K562 (cell line): ENCODE measurements at regions not wholly inside any gene's neighbourhood (a gene's known extent, or its start where the extent isn't known, plus 50 kb on each side); places are given as distances from the start of the nearest gene placed in this dataset.

ENCODE experiments used
- ATAC-seq: fragments of 200-7000 bp; cut with Tn5 transposase; 3 replicates; pipeline ENCODE4 v1.9.1; 2020; ENCODE audit warnings: moderate library complexity
- BruUV-seq: library from RNA; stranded (reverse); fragments of 400-500 nt; replicated peaks from 2 replicates; lab custom pipeline; 2021; lab: Mats Ljungman, UMichigan
- CTCF ChIA-PET: fragments of 300-600 bp; formaldehyde crosslinking; extraction: SDS; loops from one replicate; lab custom pipeline; 2021; ENCODE audit warnings: low intra/inter-chr PET ratio; lab: Yijun Ruan, JAX
- POLR2A ChIA-PET: fragments of 300-600, 350-650 bp; sonication (Branson Sonifier 250); formaldehyde crosslinking; extraction: SDS; loops from one replicate; lab custom pipeline; 2021; ENCODE audit warnings: antibody characterized with exemption, inconsistent platforms; lab: Yijun Ruan, JAX
- DNase-seq, 4 experiments: peaks; one replicate each; pipeline versions ENCODE4 v3.0.0 to v3.0.0-alpha.2; 2011 to 2018; ENCODE audit warnings: low spot score in 3 of 4, mixed read lengths in 3 of 4; ENCODE audit errors: extremely low read depth in 1 of 4
- FAIRE-seq: peaks from 2 replicates; lab custom pipeline; 2011; peaks lifted over from hg19 to GRCh38; lab: Jason Lieb, UNC
- H2AFZ ChIP-seq: 2 replicates; pipeline ENCODE4 v1.6.0; 2011; ENCODE audit warnings: low read depth, low read length, control low read depth, inconsistent platforms
- H3K27ac ChIP-seq: fragments of 200-600 bp; 3 replicates; pipeline ENCODE4 v1.8.0; 2011; ENCODE audit warnings: low read depth, mild to moderate bottlenecking, control low read depth, inconsistent platforms, low read length, moderate library complexity, mixed read lengths; ENCODE audit errors: extremely low read depth
- H3K27me3 ChIP-seq, 2 experiments: fragments of 300-600 bp in 1 of 2; 2 replicates in 1 of 2; 3 replicates in 1 of 2; pipeline versions ENCODE4 v1.6.0 to v1.8.0; 2011; ENCODE audit warnings: inconsistent platforms in 2 of 2, low read length in 2 of 2, mild to moderate bottlenecking in 1 of 2, mixed read lengths in 1 of 2, moderate library complexity in 1 of 2; ENCODE audit not compliant: control insufficient read depth in 2 of 2, insufficient read depth in 2 of 2
- H3K36me3 ChIP-seq: fragments of 300-600 bp; 3 replicates; pipeline ENCODE4 v1.8.0; 2011; ENCODE audit warnings: mild to moderate bottlenecking, low read length, inconsistent platforms; ENCODE audit not compliant: control insufficient read depth, insufficient read depth
- H3K4me1 ChIP-seq, 2 experiments: fragments of 200-600 bp in 1 of 2; replicated peaks in 1 of 2; 2 replicates in 1 of 2; 3 replicates in 1 of 2; pipeline versions ENCODE4 v1.5.1 to v1.8.0; 2011; ENCODE audit warnings: inconsistent platforms in 2 of 2, low read length in 2 of 2, mild to moderate bottlenecking in 1 of 2, mixed read lengths in 1 of 2, moderate library complexity in 1 of 2; ENCODE audit not compliant: control insufficient read depth in 2 of 2, insufficient read depth in 2 of 2
- H3K4me2 ChIP-seq: 2 replicates; pipeline ENCODE4 v1.6.1; 2011; ENCODE audit warnings: low read length, control low read depth, inconsistent platforms, mixed read lengths; ENCODE audit not compliant: insufficient read depth
- H3K4me3 ChIP-seq: fragments of 200-600 bp; sonication (generic), shearing (Covaris generic); 2 replicates; pipeline ENCODE4 v1.5.1; 2016; ENCODE audit warnings: control low read depth, inconsistent platforms
- H3K79me2 ChIP-seq: fragments of 200-600 bp; 3 replicates; pipeline ENCODE4 v1.8.0; 2011; ENCODE audit warnings: low read length, inconsistent platforms; ENCODE audit not compliant: control insufficient read depth, insufficient read depth
- H3K9ac ChIP-seq, 2 experiments: 2 replicates each; pipeline versions ENCODE4 v1.6.0 to v1.6.1; 2011; ENCODE audit warnings: low read depth in 2 of 2, low read length in 2 of 2, control low read depth in 1 of 2, inconsistent platforms in 1 of 2, mild to moderate bottlenecking in 1 of 2, mixed read lengths in 1 of 2; ENCODE audit not compliant: insufficient read depth in 1 of 2
- H3K9me1 ChIP-seq: one replicate; pipeline ENCODE4 v1.6.0; 2011; ENCODE audit warnings: inconsistent platforms, mild to moderate bottlenecking, low read length, moderate library complexity; ENCODE audit not compliant: control insufficient read depth, insufficient read depth
- H3K9me3 ChIP-seq: replicated peaks from 2 replicates; pipeline ENCODE4 v1.5.1; 2011; ENCODE audit warnings: low read depth, low read length, inconsistent platforms; ENCODE audit not compliant: control insufficient read depth, insufficient read depth
- H4K20me1 ChIP-seq: replicated peaks from 2 replicates; pipeline ENCODE4 v1.6.1; 2011; ENCODE audit warnings: low read length, inconsistent platforms, mixed read lengths; ENCODE audit not compliant: control insufficient read depth, insufficient read depth
- KHSRP ChIP-seq: fragments of 450-650 bp; IDR thresholded peaks from 2 replicates; pipeline ENCODE4 v1.6.1; 2017
- RFX5 ChIP-seq: IDR thresholded peaks from 2 replicates; pipeline ENCODE4 v1.6.1; 2011; ENCODE audit warnings: low read depth, mild to moderate bottlenecking, improper control_type of control experiment, low read length
- SMARCB1 ChIP-seq: IDR thresholded peaks from 2 replicates; pipeline ENCODE4 v1.6.1; 2011; ENCODE audit warnings: improper control_type of control experiment, low read depth; ENCODE audit not compliant: insufficient read length
- STAT5A ChIP-seq: IDR thresholded peaks from 2 replicates; pipeline ENCODE4 v1.6.1; 2012; ENCODE audit warnings: low read length, inconsistent platforms, borderline replicate concordance
- ZEB2 ChIP-seq: fragments of 450-650 bp; IDR thresholded peaks from 2 replicates; pipeline ENCODE4 v1.6.1; 2016
- ZNF217 ChIP-seq: sonication (generic); formaldehyde crosslinking; IDR thresholded peaks from 2 replicates; pipeline ENCODE4 v1.8.0; 2022; ENCODE audit warnings: mild to moderate bottlenecking, missing genetic modification reagents
- ZNF3 ChIP-seq: fragments of 250-450 bp; sonication (Bioruptor Pico); IDR thresholded peaks from 2 replicates; pipeline ENCODE4 v1.5.0; 2021; ENCODE audit warnings: mild to moderate bottlenecking, moderate library complexity
- ZNF384 ChIP-seq: IDR thresholded peaks from 2 replicates; pipeline ENCODE4 v1.6.1; 2012; ENCODE audit warnings: low read depth, low read length, improper control_type of control experiment
- WGBS: fragments of 100-300 bp; shearing (Covaris generic); methylation state at CpG from one replicate; pipeline ENCODE4 v1.1.6; 2016; ENCODE audit warnings: low coverage, mixed read lengths; ENCODE audit not compliant: insufficient coverage; ENCODE audit errors: missing lambda C conversion rate; 5-methylcytosine and 5-hydroxymethylcytosine counted together
- in situ Hi-C: fragments of 300-500 bp; cut with MboI; formaldehyde crosslinking; loops from 4 replicates; pipeline ENCODE4 v1.15.0; 2018; ENCODE audit warnings: inconsistent platforms, mixed read lengths
- intact Hi-C: fragments of 100-400 bp; cut with micrococcal nuclease; formaldehyde crosslinking; loops from 2 replicates; pipeline ENCODE4 v1.14.2; 2022
- TF ChIP-seq, protein P1 (sequence below): IDR thresholded peaks from 2 replicates; pipeline ENCODE4 v1.6.1; 2012; ENCODE audit warnings: low read depth, low read length, improper control_type of control experiment, borderline replicate concordance
- TF ChIP-seq, protein P2 (sequence below), 2 experiments: fragments of 150-350 bp in 1 of 2; IDR thresholded peaks; 2 replicates each; pipeline ENCODE4 v1.6.1; 2012 to 2016; ENCODE audit warnings: low read depth in 2 of 2, low read length in 2 of 2, mild to moderate bottlenecking in 1 of 2, moderate library complexity in 1 of 2
- TF ChIP-seq, protein P3 (sequence below), 2 experiments: IDR thresholded peaks in 1 of 2; conservative IDR thresholded peaks in 1 of 2; 2 replicates each; pipeline ENCODE4 v1.6.1; 2016; ENCODE audit warnings: low read depth in 2 of 2, mild to moderate bottlenecking in 1 of 2, missing compliant biosample characterization in 1 of 2, missing genetic modification characterization in 1 of 2, moderate library complexity in 1 of 2
- TF ChIP-seq, protein P4 (sequence below): fragments of 450-650 bp; IDR thresholded peaks from 2 replicates; pipeline ENCODE4 v1.6.1; 2018; ENCODE audit warnings: mild to moderate bottlenecking, low read depth; ENCODE audit not compliant: partially characterized antibody

DNA sequence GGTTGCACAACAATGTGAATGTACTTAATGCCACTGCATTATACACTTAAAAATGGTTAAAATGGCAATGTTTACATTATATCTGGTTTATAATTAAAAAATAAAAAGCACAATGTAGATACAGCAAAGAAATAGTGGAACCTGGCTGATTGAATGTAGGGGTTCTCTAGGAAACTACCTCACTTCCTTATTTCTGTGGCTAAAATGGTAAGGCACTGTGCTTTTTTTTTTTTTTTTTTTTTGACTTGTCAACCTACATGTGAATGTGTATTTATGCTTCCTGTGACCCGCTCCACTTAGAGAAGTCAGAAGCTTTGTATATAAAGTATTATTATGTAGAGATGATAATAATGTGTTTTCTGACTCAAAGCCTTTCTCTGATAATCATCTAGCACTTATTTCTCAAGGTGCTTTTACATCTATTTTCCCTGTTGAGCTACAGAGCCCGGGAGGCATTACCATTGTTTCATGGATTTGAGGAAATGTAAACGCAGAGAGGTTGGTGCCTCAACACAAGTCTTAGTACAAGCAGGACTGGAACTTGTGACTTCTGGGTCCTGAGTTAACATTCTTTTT is 55.0 kb downstream of the SOX4 start:
- 0 out of 5 replicates have a peak, but pooled peaks cover 0 to 2% of the 10 kb centered on the region in 2 experiments for H3K27me3 ChIP-seq
- no peaks in the 10 kb centered on the region for H4K20me1 ChIP-seq
- 0% methylated on average over 3 of the region's 3 CpGs for WGBS
- no peak overlapping the region for H3K9ac ChIP-seq
- ChIA-PET CTCF (no interaction called here), POLR2A (no interaction called here)
- H2AFZ ChIP-seq, result no peak overlapping the region
- H3K36me3 ChIP-seq, result no peaks in the 10 kb centered on the region
- intact Hi-C loops, result no loop called here
- DNase-seq (no peak), FAIRE-seq (no peak), ATAC-seq (no peak)
- H3K27ac ChIP-seq, result no peak overlapping the region
- no TSS peak for BruUV-seq
- H3K4me3 ChIP-seq, result no peak overlapping the region
- no peaks in the 10 kb centered on the region for H3K4me1 ChIP-seq
- peak overlapping the region; percentile 12; the same call in 1 of the 2 replicates for H3K4me2 ChIP-seq
- in situ Hi-C loops, result no loop called here
- H3K79me2 ChIP-seq, result no peaks in the 10 kb centered on the region
- no peaks in the 10 kb centered on the region for H3K9me1 ChIP-seq
- no peaks in the 10 kb centered on the region for H3K9me3 ChIP-seq
- TF ChIP-seq ZNF217 (CRISPR knock-in tag) (no peak), SMARCB1 (no peak), ZEB2 (no peak), ZNF3 (CRISPR knock-in tag) (no peak), RFX5 (no peak), KHSRP (no peak), ZNF384 (peak; percentile 31; the same call in 1 of the 2 replicates), STAT5A (no peak)
- TF ChIP-seq, protein P1, sequence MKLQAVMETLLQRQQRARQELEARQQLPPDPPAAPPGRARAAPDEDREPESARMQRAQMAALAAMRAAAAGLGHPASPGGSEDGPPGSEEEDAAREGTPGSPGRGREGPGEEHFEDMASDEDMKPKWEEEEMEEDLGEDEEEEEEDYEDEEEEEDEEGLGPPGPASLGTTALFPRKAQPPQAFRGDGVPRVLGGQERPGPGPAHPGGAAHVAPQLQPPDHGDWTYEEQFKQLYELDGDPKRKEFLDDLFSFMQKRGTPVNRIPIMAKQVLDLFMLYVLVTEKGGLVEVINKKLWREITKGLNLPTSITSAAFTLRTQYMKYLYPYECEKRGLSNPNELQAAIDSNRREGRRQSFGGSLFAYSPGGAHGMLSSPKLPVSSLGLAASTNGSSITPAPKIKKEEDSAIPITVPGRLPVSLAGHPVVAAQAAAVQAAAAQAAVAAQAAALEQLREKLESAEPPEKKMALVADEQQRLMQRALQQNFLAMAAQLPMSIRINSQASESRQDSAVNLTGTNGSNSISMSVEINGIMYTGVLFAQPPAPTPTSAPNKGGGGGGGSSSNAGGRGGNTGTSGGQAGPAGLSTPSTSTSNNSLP, result no peak
- TF ChIP-seq, protein P2, sequence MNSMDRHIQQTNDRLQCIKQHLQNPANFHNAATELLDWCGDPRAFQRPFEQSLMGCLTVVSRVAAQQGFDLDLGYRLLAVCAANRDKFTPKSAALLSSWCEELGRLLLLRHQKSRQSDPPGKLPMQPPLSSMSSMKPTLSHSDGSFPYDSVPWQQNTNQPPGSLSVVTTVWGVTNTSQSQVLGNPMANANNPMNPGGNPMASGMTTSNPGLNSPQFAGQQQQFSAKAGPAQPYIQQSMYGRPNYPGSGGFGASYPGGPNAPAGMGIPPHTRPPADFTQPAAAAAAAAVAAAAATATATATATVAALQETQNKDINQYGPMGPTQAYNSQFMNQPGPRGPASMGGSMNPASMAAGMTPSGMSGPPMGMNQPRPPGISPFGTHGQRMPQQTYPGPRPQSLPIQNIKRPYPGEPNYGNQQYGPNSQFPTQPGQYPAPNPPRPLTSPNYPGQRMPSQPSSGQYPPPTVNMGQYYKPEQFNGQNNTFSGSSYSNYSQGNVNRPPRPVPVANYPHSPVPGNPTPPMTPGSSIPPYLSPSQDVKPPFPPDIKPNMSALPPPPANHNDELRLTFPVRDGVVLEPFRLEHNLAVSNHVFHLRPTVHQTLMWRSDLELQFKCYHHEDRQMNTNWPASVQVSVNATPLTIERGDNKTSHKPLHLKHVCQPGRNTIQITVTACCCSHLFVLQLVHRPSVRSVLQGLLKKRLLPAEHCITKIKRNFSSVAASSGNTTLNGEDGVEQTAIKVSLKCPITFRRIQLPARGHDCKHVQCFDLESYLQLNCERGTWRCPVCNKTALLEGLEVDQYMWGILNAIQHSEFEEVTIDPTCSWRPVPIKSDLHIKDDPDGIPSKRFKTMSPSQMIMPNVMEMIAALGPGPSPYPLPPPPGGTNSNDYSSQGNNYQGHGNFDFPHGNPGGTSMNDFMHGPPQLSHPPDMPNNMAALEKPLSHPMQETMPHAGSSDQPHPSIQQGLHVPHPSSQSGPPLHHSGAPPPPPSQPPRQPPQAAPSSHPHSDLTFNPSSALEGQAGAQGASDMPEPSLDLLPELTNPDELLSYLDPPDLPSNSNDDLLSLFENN (IDR thresholded peaks at IDR 0.05; ENCODE audit: low read depth in 2 of 2, low read length in 2 of 2), result no peak
- TF ChIP-seq, protein P3, sequence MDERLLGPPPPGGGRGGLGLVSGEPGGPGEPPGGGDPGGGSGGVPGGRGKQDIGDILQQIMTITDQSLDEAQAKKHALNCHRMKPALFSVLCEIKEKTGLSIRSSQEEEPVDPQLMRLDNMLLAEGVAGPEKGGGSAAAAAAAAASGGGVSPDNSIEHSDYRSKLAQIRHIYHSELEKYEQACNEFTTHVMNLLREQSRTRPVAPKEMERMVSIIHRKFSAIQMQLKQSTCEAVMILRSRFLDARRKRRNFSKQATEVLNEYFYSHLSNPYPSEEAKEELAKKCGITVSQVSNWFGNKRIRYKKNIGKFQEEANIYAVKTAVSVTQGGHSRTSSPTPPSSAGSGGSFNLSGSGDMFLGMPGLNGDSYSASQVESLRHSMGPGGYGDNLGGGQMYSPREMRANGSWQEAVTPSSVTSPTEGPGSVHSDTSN (CRISPR knock-in tag; IDR thresholded peaks at IDR 0.05; ENCODE audit: low read depth), result no peak
- TF ChIP-seq, protein P3 (tag; conservative IDR thresholded peaks at IDR 0.05; ENCODE audit: low read depth), result no peak
- TF ChIP-seq, protein P4, sequence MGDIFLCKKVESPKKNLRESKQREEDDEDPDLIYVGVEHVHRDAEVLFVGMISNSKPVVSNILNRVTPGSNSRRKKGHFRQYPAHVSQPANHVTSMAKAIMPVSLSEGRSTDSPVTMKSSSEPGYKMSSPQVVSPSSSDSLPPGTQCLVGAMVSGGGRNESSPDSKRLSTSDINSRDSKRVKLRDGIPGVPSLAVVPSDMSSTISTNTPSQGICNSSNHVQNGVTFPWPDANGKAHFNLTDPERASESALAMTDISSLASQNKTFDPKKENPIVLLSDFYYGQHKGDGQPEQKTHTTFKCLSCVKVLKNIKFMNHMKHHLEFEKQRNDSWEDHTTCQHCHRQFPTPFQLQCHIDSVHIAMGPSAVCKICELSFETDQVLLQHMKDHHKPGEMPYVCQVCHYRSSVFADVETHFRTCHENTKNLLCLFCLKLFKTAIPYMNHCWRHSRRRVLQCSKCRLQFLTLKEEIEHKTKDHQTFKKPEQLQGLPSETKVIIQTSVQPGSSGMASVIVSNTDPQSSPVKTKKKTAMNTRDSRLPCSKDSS, result no peak
